Panc1 (cell line): ENCODE measurements at regions not wholly inside any gene's neighbourhood (a gene's known extent, or its start where the extent isn't known, plus 50 kb on each side); places are given as distances from the start of the nearest gene placed in this dataset.
"Not testable (repeated sequence)": the region's sequence is repeated elsewhere in the genome, so short reads cannot be mapped to it uniquely, and the experiment has no call there.

Source experiments
- ATAC-seq: fragments of 200-7000 bp; cut with Tn5 transposase; 2 replicates; pipeline ENCODE4 v1.9.1; 2020; ENCODE audit warnings: mild to moderate bottlenecking, moderate library complexity
- BruUV-seq: library from RNA; stranded (reverse); fragments of 400-500 nt; replicated peaks from 2 replicates; lab custom pipeline; 2021; lab: Mats Ljungman, UMichigan
- CTCF ChIA-PET: fragments of 300-600 bp; sonication (Branson Sonifier 250); formaldehyde crosslinking; loops from one replicate; lab custom pipeline; 2022; ENCODE audit warnings: antibody characterized with exemption; lab: Charles Lee
- POLR2A ChIA-PET: fragments of 300-600 bp; sonication (Branson Sonifier 250); formaldehyde crosslinking; loops from one replicate; lab custom pipeline; 2022; ENCODE audit warnings: antibody characterized with exemption; lab: Charles Lee
- DNase-seq: peaks from one replicate; pipeline ENCODE4 v3.0.0-alpha.2; 2010; ENCODE audit warnings: low read depth, low spot score
- H3K27ac ChIP-seq: 2 replicates; pipeline ENCODE4 v1.5.1; 2011; ENCODE audit warnings: mild to moderate bottlenecking, low read length, inconsistent platforms
- H3K27me3 ChIP-seq: fragments of 200-500 bp; sonication (Bioruptor generic); 2 replicates; pipeline ENCODE4 v1.6.0; 2014; ENCODE audit warnings: low read length, inconsistent platforms; ENCODE audit not compliant: control insufficient read depth, insufficient read depth
- H3K36me3 ChIP-seq: fragments of 200-500 bp; sonication (Bioruptor generic); 2 replicates; pipeline ENCODE4 v1.5.1; 2014; ENCODE audit warnings: inconsistent platforms, mild to moderate bottlenecking, low read length, moderate library complexity; ENCODE audit not compliant: control insufficient read depth, insufficient read depth
- H3K4me1 ChIP-seq: 2 replicates; pipeline ENCODE4 v1.5.1; 2011; ENCODE audit warnings: inconsistent platforms, mild to moderate bottlenecking, low read length, moderate library complexity; ENCODE audit not compliant: control insufficient read depth, insufficient read depth
- H3K4me3 ChIP-seq, 2 experiments: 2 replicates each; pipeline ENCODE4 v1.5.1; 2011 to 2012; ENCODE audit warnings: low read depth in 2 of 2, low read length in 2 of 2, mild to moderate bottlenecking in 2 of 2, inconsistent platforms in 1 of 2, moderate library complexity in 1 of 2
- H3K9me3 ChIP-seq: fragments of 200-500 bp; sonication (Bioruptor generic); 2 replicates; pipeline ENCODE4 v1.5.1; 2014; ENCODE audit warnings: low read depth, mild to moderate bottlenecking, inconsistent platforms, low read length, moderate library complexity; ENCODE audit not compliant: control insufficient read depth, insufficient read depth
- POLR2AphosphoS5 ChIP-seq: IDR thresholded peaks from 2 replicates; pipeline ENCODE4 v1.6.1; 2012; ENCODE audit warnings: mild to moderate bottlenecking, low read depth, low read length, moderate library complexity
- SIN3A ChIP-seq: IDR thresholded peaks from 2 replicates; pipeline ENCODE4 v1.6.1; 2012; ENCODE audit warnings: low read depth, mild to moderate bottlenecking, low read length, moderate library complexity, borderline replicate concordance; ENCODE audit not compliant: insufficient read depth
- TCF7L2 ChIP-seq: IDR thresholded peaks from 2 replicates; pipeline ENCODE4 v1.6.1; 2011; ENCODE audit warnings: mild to moderate bottlenecking, low read depth, low read length, inconsistent platforms
- in situ Hi-C: cut with HindIII; loops from 2 replicates; pipeline ENCODE4 v1.10.0; 2016; ENCODE audit warnings: low sequenced_read_pairs, low pct_unique_long_range_greater_than_20kb
- intact Hi-C: fragments of 100-400 bp; cut with micrococcal nuclease; formaldehyde crosslinking; loops from one replicate; pipeline ENCODE4 v1.10.0; 2022; ENCODE audit not compliant: unreplicated experiment
- TF ChIP-seq, protein P1 (sequence below): fragments of 450-650 bp; IDR thresholded peaks from 2 replicates; pipeline ENCODE4 v1.5.1; 2017; ENCODE audit warnings: mild to moderate bottlenecking
- TF ChIP-seq, protein P2 (sequence below), 2 experiments: IDR thresholded peaks; 2 replicates each; pipeline ENCODE4 v1.6.1; 2011 to 2012; ENCODE audit warnings: low read depth in 2 of 2, control low read depth in 1 of 2, low read length in 1 of 2, mild to moderate bottlenecking in 1 of 2, moderate library complexity in 1 of 2; ENCODE audit not compliant: insufficient read depth in 1 of 2

DNA sequence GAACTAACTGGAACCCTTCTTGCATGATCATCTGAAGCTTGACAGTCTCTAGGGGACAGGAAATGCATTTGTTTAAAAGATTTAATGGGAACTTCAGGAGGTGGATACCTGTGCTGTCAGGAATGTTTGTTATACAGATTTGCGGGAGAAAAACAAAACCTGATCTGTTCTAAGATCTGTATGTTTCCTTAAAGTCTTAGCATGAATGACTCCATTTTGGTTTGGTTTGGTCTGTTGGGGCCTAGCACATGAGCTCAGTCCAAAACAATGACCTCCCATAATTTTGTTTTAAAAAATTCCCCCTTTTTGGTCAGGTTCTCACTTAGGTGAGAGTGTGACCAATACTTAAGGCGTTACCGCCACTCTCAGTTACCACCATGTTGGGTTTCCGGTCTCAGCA, 138.7 kb downstream of the AKR1D1 start:
- Histone ChIP-seq H3K27ac (no peak overlapping the region), H3K27me3 (no peaks in the 10 kb centered on the region), H3K36me3 (no peaks in the 10 kb centered on the region), H3K4me3 (no peak overlapping the region), H3K4me1 (no peaks in the 10 kb centered on the region), H3K9me3 (no peaks in the 10 kb centered on the region)
- intact Hi-C loops (no loop called here), in situ Hi-C loops (no loop called here)
- DNase-seq (no peak), ATAC-seq (no peak)
- no TSS peak for BruUV-seq
- TF ChIP-seq, protein P1, sequence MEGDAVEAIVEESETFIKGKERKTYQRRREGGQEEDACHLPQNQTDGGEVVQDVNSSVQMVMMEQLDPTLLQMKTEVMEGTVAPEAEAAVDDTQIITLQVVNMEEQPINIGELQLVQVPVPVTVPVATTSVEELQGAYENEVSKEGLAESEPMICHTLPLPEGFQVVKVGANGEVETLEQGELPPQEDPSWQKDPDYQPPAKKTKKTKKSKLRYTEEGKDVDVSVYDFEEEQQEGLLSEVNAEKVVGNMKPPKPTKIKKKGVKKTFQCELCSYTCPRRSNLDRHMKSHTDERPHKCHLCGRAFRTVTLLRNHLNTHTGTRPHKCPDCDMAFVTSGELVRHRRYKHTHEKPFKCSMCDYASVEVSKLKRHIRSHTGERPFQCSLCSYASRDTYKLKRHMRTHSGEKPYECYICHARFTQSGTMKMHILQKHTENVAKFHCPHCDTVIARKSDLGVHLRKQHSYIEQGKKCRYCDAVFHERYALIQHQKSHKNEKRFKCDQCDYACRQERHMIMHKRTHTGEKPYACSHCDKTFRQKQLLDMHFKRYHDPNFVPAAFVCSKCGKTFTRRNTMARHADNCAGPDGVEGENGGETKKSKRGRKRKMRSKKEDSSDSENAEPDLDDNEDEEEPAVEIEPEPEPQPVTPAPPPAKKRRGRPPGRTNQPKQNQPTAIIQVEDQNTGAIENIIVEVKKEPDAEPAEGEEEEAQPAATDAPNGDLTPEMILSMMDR = no peak
- TF ChIP-seq SIN3A (no peak), POLR2AphosphoS5 (no peak), TCF7L2 (no peak)
- TF ChIP-seq, protein P2, sequence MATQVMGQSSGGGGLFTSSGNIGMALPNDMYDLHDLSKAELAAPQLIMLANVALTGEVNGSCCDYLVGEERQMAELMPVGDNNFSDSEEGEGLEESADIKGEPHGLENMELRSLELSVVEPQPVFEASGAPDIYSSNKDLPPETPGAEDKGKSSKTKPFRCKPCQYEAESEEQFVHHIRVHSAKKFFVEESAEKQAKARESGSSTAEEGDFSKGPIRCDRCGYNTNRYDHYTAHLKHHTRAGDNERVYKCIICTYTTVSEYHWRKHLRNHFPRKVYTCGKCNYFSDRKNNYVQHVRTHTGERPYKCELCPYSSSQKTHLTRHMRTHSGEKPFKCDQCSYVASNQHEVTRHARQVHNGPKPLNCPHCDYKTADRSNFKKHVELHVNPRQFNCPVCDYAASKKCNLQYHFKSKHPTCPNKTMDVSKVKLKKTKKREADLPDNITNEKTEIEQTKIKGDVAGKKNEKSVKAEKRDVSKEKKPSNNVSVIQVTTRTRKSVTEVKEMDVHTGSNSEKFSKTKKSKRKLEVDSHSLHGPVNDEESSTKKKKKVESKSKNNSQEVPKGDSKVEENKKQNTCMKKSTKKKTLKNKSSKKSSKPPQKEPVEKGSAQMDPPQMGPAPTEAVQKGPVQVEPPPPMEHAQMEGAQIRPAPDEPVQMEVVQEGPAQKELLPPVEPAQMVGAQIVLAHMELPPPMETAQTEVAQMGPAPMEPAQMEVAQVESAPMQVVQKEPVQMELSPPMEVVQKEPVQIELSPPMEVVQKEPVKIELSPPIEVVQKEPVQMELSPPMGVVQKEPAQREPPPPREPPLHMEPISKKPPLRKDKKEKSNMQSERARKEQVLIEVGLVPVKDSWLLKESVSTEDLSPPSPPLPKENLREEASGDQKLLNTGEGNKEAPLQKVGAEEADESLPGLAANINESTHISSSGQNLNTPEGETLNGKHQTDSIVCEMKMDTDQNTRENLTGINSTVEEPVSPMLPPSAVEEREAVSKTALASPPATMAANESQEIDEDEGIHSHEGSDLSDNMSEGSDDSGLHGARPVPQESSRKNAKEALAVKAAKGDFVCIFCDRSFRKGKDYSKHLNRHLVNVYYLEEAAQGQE (IDR thresholded peaks at IDR 0.05; ENCODE audit: insufficient read depth in 1 of 2, low read depth in 2 of 2, low read length in 1 of 2) = no peak
- ChIA-PET POLR2A (interaction anchor here (0.6 kb wide), 1 partner anchor 22 kb away, joined by 3 read pairs; no protein-coding TSS in a partner anchor), CTCF (no interaction called here)

- CTCF ChIA-PET, H3K9me3 ChIP-seq, H3K4me1 ChIP-seq, intact Hi-C loops, H3K27me3 ChIP-seq, in situ Hi-C loops, H3K27ac ChIP-seq, H3K36me3 ChIP-seq, POLR2A ChIA-PET, ATAC-seq, H3K4me3 ChIP-seq, DNase-seq, BruUV-seq: not testable (repeated sequence)
These were observed 144.1 kb downstream of the AKR1D1 start for GRCh38 chr7:138220321-138220720.

DNA sequence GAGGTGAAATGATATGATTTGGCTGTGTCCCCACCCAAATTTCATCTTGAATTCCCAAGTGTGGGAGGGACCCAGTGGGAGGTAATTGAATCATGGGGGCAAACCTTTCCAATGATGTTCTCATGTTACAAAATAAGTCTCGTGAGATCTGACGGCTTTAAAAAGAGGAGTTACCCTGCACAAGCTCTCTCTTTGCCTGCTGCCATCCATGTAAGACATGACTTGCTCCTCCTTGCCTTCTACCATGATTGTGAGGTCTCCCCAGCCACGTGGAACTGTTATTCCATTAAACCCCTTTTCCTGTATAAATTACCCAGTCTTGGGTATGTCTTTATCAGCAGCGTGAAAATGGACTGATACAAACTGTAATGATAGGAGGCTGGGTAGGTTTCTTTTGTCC, 145.1 kb downstream of the AKR1D1 start:
- H3K36me3 ChIP-seq, ATAC-seq, in situ Hi-C loops, BruUV-seq, POLR2A ChIA-PET, H3K4me3 ChIP-seq, DNase-seq, H3K4me1 ChIP-seq, H3K9me3 ChIP-seq, H3K27me3 ChIP-seq, H3K27ac ChIP-seq, intact Hi-C loops, CTCF ChIA-PET: not testable (repeated sequence)
